Panc1 (cell line): ENCODE measurements at regions not wholly inside any gene's neighbourhood (a gene's known extent, or its start where the extent isn't known, plus 50 kb on each side); places are given as distances from the start of the nearest gene placed in this dataset.
"Not testable (repeated sequence)": the region's sequence is repeated elsewhere in the genome, so short reads cannot be mapped to it uniquely, and the experiment has no call there.

Source experiments
- POLR2AphosphoS5 ChIP-seq: IDR thresholded peaks from 2 replicates; pipeline ENCODE4 v1.6.1; 2012; ENCODE audit warnings: mild to moderate bottlenecking, low read depth, low read length, moderate library complexity
- SIN3A ChIP-seq: IDR thresholded peaks from 2 replicates; pipeline ENCODE4 v1.6.1; 2012; ENCODE audit warnings: low read depth, mild to moderate bottlenecking, low read length, moderate library complexity, borderline replicate concordance; ENCODE audit not compliant: insufficient read depth
- TCF7L2 ChIP-seq: IDR thresholded peaks from 2 replicates; pipeline ENCODE4 v1.6.1; 2011; ENCODE audit warnings: mild to moderate bottlenecking, low read depth, low read length, inconsistent platforms
- TF ChIP-seq, protein P1 (sequence below): fragments of 450-650 bp; IDR thresholded peaks from 2 replicates; pipeline ENCODE4 v1.5.1; 2017; ENCODE audit warnings: mild to moderate bottlenecking
- TF ChIP-seq, protein P2 (sequence below), 2 experiments: IDR thresholded peaks; 2 replicates each; pipeline ENCODE4 v1.6.1; 2011 to 2012; ENCODE audit warnings: low read depth in 2 of 2, control low read depth in 1 of 2, low read length in 1 of 2, mild to moderate bottlenecking in 1 of 2, moderate library complexity in 1 of 2; ENCODE audit not compliant: insufficient read depth in 1 of 2

DNA sequence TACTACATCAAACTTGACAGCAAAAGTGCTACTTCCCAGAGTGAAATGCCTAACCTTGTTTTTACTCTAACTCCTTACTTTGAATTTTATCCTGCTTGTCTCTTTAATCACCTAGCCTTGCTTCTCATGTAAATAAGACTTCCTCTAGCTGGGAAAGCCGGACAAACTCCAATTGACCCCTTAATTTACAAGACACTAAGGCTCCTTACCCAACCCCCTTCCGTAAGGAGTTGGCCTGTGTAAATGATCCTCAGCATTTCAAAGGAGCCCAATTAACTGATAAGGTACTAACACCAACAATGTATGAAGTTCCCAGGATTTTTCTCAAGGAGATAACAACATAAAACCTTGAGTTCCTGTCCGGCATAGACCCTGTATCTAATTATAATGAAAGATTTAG, 1728.4 kb downstream of the BRINP3 start:
- TF ChIP-seq, protein P1, sequence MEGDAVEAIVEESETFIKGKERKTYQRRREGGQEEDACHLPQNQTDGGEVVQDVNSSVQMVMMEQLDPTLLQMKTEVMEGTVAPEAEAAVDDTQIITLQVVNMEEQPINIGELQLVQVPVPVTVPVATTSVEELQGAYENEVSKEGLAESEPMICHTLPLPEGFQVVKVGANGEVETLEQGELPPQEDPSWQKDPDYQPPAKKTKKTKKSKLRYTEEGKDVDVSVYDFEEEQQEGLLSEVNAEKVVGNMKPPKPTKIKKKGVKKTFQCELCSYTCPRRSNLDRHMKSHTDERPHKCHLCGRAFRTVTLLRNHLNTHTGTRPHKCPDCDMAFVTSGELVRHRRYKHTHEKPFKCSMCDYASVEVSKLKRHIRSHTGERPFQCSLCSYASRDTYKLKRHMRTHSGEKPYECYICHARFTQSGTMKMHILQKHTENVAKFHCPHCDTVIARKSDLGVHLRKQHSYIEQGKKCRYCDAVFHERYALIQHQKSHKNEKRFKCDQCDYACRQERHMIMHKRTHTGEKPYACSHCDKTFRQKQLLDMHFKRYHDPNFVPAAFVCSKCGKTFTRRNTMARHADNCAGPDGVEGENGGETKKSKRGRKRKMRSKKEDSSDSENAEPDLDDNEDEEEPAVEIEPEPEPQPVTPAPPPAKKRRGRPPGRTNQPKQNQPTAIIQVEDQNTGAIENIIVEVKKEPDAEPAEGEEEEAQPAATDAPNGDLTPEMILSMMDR, result not testable (repeated sequence)
- not testable (repeated sequence) for TF ChIP-seq SIN3A, POLR2AphosphoS5, TCF7L2
- TF ChIP-seq, protein P2, sequence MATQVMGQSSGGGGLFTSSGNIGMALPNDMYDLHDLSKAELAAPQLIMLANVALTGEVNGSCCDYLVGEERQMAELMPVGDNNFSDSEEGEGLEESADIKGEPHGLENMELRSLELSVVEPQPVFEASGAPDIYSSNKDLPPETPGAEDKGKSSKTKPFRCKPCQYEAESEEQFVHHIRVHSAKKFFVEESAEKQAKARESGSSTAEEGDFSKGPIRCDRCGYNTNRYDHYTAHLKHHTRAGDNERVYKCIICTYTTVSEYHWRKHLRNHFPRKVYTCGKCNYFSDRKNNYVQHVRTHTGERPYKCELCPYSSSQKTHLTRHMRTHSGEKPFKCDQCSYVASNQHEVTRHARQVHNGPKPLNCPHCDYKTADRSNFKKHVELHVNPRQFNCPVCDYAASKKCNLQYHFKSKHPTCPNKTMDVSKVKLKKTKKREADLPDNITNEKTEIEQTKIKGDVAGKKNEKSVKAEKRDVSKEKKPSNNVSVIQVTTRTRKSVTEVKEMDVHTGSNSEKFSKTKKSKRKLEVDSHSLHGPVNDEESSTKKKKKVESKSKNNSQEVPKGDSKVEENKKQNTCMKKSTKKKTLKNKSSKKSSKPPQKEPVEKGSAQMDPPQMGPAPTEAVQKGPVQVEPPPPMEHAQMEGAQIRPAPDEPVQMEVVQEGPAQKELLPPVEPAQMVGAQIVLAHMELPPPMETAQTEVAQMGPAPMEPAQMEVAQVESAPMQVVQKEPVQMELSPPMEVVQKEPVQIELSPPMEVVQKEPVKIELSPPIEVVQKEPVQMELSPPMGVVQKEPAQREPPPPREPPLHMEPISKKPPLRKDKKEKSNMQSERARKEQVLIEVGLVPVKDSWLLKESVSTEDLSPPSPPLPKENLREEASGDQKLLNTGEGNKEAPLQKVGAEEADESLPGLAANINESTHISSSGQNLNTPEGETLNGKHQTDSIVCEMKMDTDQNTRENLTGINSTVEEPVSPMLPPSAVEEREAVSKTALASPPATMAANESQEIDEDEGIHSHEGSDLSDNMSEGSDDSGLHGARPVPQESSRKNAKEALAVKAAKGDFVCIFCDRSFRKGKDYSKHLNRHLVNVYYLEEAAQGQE (IDR thresholded peaks at IDR 0.05; ENCODE audit: insufficient read depth in 1 of 2, low read depth in 2 of 2, low read length in 1 of 2), result not testable (repeated sequence)
